Psoas muscle (tissue), 7 donors: ENCODE measurements at regions not wholly inside any gene's neighbourhood (a gene's known extent, or its start where the extent isn't known, plus 50 kb on each side); places are given as distances from the start of the nearest gene placed in this dataset.
"Not testable (repeated sequence)": the region's sequence is repeated elsewhere in the genome, so short reads cannot be mapped to it uniquely, and the experiment has no call there.

Experiments
- ATAC-seq, 4 donors: fragments of 200-7000 bp; cut with Tn5 transposase; one replicate each; pipeline ENCODE4 v1.9.1; 2020; ENCODE audit warnings: moderate library complexity in 3 of 4, mild to moderate bottlenecking in 2 of 4
- DNase-seq, 2 donors: peaks; one replicate each; pipeline ENCODE4 v3.0.0-alpha.2; 2020
- H3K27ac ChIP-seq: fragments of 200-600 bp; one replicate; pipeline ENCODE4 v1.8.0; 2022
- H3K27me3 ChIP-seq, 3 donors: fragments of 200-600 bp in 1 of 3; one replicate each; pipeline versions ENCODE4 v1.6.1 to v1.8.0; 2013 to 2022; ENCODE audit warnings: low read length in 2 of 3, mild to moderate bottlenecking in 2 of 3, moderate library complexity in 1 of 3; ENCODE audit not compliant: insufficient read depth in 3 of 3
- H3K36me3 ChIP-seq, 2 donors: fragments of 200-600 bp in 1 of 2; one replicate each; pipeline versions ENCODE4 v1.6.1 to v1.8.0; 2013 to 2022; ENCODE audit warnings: low read depth in 1 of 2, mild to moderate bottlenecking in 1 of 2, moderate library complexity in 1 of 2; ENCODE audit not compliant: insufficient read depth in 1 of 2
- H3K4me1 ChIP-seq: fragments of 200-600 bp; one replicate; pipeline ENCODE4 v1.8.0; 2022
- H3K4me3 ChIP-seq: fragments of 200-600 bp; one replicate; pipeline ENCODE4 v1.8.0; 2022; ENCODE audit warnings: mild to moderate bottlenecking
- H3K9me3 ChIP-seq: fragments of 200-600 bp; one replicate; pipeline ENCODE4 v1.8.0; 2022
- WGBS, 3 donors: extraction: QIAGEN DNeasy Blood & Tissue Kit; methylation state at CpG; one replicate each; pipeline versions ENCODE4 v1.1.6 to v1.1.7; 2013; 5-methylcytosine and 5-hydroxymethylcytosine counted together
- intact Hi-C, 2 donors: fragments of 100-400 bp; cut with DNase I; formaldehyde crosslinking; loops; one replicate each; pipeline versions ENCODE4 v1.11.0 to v1.14.2; 2022
- TF ChIP-seq, protein P1 (sequence below): fragments of 200-600 bp; IDR thresholded peaks from one replicate; pipeline ENCODE4 v1.8.0; 2022; ENCODE audit warnings: antibody characterized with exemption
- donor health status: healthy with polysubstance abuse.
- donor health status: DM: no; HTN: no; CAD: no; lungs with moderate emphysema.
- donor health status: Bipolar disorder and iron deficiency.
- donor health status: healthy.
- donor health status: DM: yes; HTN: yes; CAD: no.
- donor health status: DM: no; HTN: no; CAD: no.
- donor health status: DM: yes; HTN: yes; CAD: no.

DNA sequence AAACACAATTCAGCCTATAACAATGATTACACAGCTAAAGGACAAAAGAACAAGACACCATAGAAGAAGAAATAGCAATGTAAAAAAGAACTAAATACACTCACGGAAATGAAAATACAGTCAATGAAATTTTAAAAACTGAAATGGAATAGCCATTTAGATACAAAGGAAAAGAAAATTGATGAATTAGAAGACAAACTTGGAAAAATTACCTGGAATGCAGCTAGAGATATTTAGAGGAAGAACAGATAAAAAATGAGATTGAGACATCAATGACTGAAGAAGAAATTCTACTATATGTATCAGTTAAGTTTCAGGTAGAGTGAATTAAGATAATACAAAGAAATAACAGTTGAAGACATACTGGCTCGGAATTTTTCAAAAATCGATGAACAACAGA lies 430.4 kb upstream of the NR5A2 start:
- Histone ChIP-seq H3K4me1 (no peaks in the 10 kb centered on the region), H3K36me3 (no peaks in the 10 kb centered on the region), H3K27me3 (no peaks in the 10 kb centered on the region), H3K27ac (no peak overlapping the region), H3K9me3 (no peaks in the 10 kb centered on the region), H3K4me3 (no peak overlapping the region)
- TF ChIP-seq, protein P1, sequence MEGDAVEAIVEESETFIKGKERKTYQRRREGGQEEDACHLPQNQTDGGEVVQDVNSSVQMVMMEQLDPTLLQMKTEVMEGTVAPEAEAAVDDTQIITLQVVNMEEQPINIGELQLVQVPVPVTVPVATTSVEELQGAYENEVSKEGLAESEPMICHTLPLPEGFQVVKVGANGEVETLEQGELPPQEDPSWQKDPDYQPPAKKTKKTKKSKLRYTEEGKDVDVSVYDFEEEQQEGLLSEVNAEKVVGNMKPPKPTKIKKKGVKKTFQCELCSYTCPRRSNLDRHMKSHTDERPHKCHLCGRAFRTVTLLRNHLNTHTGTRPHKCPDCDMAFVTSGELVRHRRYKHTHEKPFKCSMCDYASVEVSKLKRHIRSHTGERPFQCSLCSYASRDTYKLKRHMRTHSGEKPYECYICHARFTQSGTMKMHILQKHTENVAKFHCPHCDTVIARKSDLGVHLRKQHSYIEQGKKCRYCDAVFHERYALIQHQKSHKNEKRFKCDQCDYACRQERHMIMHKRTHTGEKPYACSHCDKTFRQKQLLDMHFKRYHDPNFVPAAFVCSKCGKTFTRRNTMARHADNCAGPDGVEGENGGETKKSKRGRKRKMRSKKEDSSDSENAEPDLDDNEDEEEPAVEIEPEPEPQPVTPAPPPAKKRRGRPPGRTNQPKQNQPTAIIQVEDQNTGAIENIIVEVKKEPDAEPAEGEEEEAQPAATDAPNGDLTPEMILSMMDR = no peak
- ATAC-seq = no peak
- no peak for DNase-seq
- intact Hi-C loops = no loop called here
- WGBS, 3 donors = 77 to 96% (median 94%) methylated on average over 3 of the region's 3 CpGs

DNA sequence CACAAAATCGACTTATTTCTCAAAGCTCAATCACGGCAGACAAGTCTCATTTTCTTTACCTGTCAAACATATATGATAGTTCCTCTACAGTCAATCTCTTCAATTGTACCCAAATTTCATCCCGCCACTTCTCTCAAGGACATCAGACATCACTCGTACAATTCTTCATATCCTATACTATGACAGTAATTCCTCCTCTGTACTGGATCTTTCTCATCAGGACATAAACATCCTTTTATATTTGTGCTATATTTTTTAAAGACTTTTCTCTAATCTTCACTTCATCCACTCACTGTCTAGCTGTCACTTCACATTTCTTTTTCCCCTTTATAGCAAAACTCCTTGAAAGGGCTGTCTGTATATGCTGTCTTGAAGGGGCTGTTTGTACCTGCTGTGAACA lies 419.1 kb upstream of the NR5A2 start:
- Histone ChIP-seq H3K27me3 (peaks cover 0 to 3% (median 2%) of the 10 kb centered on the region in 3 donors), H3K4me1 (no peaks in the 10 kb centered on the region), H3K27ac (no peak overlapping the region), H3K9me3 (no peaks in the 10 kb centered on the region), H3K4me3 (no peak overlapping the region), H3K36me3 (no peaks in the 10 kb centered on the region)
- intact Hi-C loops = no loop called here
- DNase-seq (no peak), ATAC-seq (no peak)
- WGBS, 3 donors = 91 to 93% (median 91%) methylated on average over 4 of the region's 4 CpGs
- TF ChIP-seq, protein P1 = no peak

DNA sequence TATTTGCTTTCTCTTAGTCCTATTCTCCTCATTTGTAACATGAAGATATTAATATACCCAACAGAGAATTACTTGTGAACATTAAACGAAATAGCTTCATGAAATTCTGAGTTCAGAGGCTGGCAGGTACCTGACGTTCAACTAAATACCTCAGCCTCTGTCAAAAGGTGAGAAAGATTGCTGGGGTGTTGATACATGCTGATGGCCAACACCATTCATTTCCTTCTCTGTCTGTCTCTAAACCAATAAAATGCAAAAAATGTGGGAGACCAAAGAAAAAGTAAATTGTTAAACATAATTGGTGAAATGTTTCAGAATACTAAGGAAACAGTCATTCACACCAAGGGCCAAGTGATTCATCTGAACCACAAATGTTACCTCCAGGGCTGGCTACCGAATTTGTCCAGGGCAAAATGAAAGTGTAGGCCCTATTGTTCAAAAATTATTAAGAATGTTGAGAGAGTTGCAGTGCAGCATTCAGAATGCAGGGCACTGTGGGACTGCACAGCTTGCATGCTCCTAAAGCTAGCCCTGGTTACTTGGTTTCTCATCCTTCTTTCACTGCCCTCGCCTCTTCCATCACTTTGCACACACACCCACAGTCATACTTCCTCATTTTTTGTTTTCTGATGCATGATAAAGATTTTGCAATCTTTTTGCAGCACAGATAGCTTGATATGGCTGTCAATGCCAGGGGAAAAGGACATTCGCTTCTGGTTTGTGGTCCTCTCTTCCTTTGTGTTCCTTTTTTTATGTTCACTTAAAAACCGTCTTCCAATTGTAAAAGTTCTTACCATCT lies 414.3 kb upstream of the NR5A2 start:
- no peak for DNase-seq
- H3K36me3 ChIP-seq = no peaks in the 10 kb centered on the region
- no peak overlapping the region for H3K4me3 ChIP-seq
- H3K4me1 ChIP-seq = no peaks in the 10 kb centered on the region
- TF ChIP-seq, protein P1 = no peak
- H3K27ac ChIP-seq = no peak overlapping the region
- H3K27me3 ChIP-seq = peaks cover 0 to 3% (median 2%) of the 10 kb centered on the region in 3 donors
- ATAC-seq = no peak
- no peaks in the 10 kb centered on the region for H3K9me3 ChIP-seq
- intact Hi-C loops = no loop called here
- 60 to 77% (median 72%) methylated on average over 6 of the region's 6 CpGs for WGBS, 3 donors

DNA sequence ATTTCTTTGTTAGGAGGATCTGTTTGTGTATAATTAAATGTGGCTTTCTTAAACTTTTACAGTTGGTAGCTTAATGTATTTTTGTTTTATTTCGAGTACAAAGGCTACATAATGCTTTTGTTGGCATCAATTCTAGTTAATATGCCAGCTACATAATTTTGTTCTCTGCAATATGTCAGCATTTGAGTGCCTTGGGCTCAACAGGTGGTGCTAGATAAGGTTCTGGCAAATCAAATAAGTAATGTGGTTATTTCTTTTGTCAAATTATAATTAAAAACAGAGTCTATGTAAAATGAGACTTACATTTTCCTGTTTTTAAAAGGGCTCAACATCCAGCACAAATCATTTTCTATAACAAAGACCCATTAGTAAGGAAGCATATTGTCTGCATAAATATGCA lies 410.6 kb upstream of the NR5A2 start:
- ATAC-seq = no peak
- TF ChIP-seq, protein P1 = no peak
- no peak overlapping the region for H3K27ac ChIP-seq
- no peak overlapping the region for H3K4me3 ChIP-seq
- H3K4me1 ChIP-seq = no peaks in the 10 kb centered on the region
- intact Hi-C loops = no loop called here
- H3K9me3 ChIP-seq = no peaks in the 10 kb centered on the region
- no peak for DNase-seq
- 26 to 28% (median 27%) methylated on average over 1 of the region's 1 CpG for WGBS, 3 donors
- H3K27me3 ChIP-seq = no peaks in the 10 kb centered on the region
- H3K36me3 ChIP-seq = no peaks in the 10 kb centered on the region

DNA sequence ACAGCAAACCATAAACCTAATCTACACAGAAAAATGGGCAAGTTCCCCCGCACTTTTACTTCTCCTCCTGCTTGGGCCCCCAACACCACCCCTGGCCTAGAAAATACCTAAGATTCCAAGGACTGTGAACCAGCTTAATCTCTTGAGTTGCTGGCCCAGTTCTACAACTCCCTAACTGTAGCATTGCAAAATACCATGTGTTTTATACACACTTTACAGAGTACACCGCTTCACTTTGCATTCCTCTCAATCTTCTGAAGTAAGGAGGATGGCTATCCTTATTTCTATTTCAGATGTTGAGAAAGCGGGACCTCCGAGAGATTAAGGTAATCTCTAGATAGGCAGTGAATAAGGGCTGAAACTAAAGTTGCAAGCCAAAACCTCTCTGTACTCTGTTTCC lies 408.3 kb upstream of the NR5A2 start:
- TF ChIP-seq, protein P1 = no peak
- DNase-seq (no peak), ATAC-seq (no peak)
- H3K36me3 ChIP-seq = no peaks in the 10 kb centered on the region
- intact Hi-C loops = no loop called here
- H3K4me1 ChIP-seq = no peaks in the 10 kb centered on the region
- no peak overlapping the region for H3K27ac ChIP-seq
- 67 to 85% (median 83%) methylated on average over 4 of the region's 4 CpGs for WGBS, 3 donors
- H3K27me3 ChIP-seq = no peaks in the 10 kb centered on the region
- H3K9me3 ChIP-seq = no peaks in the 10 kb centered on the region
- H3K4me3 ChIP-seq = no peak overlapping the region

DNA sequence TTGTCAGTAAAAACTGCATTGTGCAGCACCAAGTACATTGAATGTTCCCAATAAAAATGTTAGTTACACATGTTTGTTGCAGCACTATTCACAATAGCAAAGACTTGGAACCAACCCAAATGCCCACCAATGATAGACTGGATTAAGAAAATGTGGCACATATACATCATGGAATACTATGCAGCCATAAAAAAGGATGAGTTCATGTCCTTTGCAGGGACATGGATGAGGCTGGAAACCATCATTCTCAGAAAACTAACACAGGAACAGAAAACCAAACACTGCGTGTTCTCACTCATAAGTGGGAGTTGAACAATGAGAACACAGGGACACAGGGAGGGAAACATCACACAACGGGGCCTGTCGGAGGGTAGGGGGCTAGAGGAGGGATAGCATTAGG lies 401.3 kb upstream of the NR5A2 start:
- H3K4me3 ChIP-seq, H3K27me3 ChIP-seq, H3K27ac ChIP-seq, H3K36me3 ChIP-seq, H3K4me1 ChIP-seq, DNase-seq, ATAC-seq, intact Hi-C loops, H3K9me3 ChIP-seq: not testable (repeated sequence)
- WGBS, 3 donors = 85 to 92% (median 89%) methylated on average over 3 of the region's 3 CpGs
